Fibroblast of lung (primary cell): ENCODE measurements at regions not wholly inside any gene's neighbourhood (a gene's known extent, or its start where the extent isn't known, plus 50 kb on each side); places are given as distances from the start of the nearest gene placed in this dataset.

Experiments
- EZH2 ChIP-seq: IDR thresholded peaks from 2 replicates; pipeline ENCODE4 v1.5.1; 2012; ENCODE audit warnings: low read length, control low read depth, mild to moderate bottlenecking; ENCODE audit errors: missing control alignments
- TF ChIP-seq, protein P1 (sequence below), 2 donors: IDR thresholded peaks in 1 of 2; conservative IDR thresholded peaks in 1 of 2; 1 replicate in 1 of 2; 2 replicates in 1 of 2; pipeline ENCODE4 v1.5.1; 2011 to 2012; ENCODE audit warnings: low read length in 2 of 2, control low read depth in 1 of 2, inconsistent platforms in 1 of 2, low read depth in 1 of 2, mild to moderate bottlenecking in 1 of 2

- TF ChIP-seq, protein P1, sequence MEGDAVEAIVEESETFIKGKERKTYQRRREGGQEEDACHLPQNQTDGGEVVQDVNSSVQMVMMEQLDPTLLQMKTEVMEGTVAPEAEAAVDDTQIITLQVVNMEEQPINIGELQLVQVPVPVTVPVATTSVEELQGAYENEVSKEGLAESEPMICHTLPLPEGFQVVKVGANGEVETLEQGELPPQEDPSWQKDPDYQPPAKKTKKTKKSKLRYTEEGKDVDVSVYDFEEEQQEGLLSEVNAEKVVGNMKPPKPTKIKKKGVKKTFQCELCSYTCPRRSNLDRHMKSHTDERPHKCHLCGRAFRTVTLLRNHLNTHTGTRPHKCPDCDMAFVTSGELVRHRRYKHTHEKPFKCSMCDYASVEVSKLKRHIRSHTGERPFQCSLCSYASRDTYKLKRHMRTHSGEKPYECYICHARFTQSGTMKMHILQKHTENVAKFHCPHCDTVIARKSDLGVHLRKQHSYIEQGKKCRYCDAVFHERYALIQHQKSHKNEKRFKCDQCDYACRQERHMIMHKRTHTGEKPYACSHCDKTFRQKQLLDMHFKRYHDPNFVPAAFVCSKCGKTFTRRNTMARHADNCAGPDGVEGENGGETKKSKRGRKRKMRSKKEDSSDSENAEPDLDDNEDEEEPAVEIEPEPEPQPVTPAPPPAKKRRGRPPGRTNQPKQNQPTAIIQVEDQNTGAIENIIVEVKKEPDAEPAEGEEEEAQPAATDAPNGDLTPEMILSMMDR (conservative IDR thresholded peaks at IDR 0.05 in 1 of 2, IDR thresholded peaks at IDR 0.05 in 1 of 2; ENCODE audit: low read depth in 1 of 2, low read length in 2 of 2), result no peak
- no peak for TF ChIP-seq EZH2
Measured at GRCh38 chr20:40101560-40101959, 587.5 kb downstream of the MAFB start.
